ENCODE measurements at regions not wholly inside any gene's neighbourhood (a gene's known extent, or its start where the extent isn't known, plus 50 kb on each side); places are given as distances from the start of the nearest gene placed in this dataset.

GRCh38 chr13:57992416-57992815 lies 360.9 kb downstream of the PCDH17 start:
- TF ChIP-seq CTCF (IDR thresholded peaks at IDR 0.05; ENCODE audit: low read depth, low read length, poor library complexity, severe bottlenecking): no peak
- no peak for TF ChIP-seq EZH2phosphoT487 (IDR thresholded peaks at IDR 0.05; ENCODE audit: borderline replicate concordance, low read length)

Measured in DOHH2 (cell line).